Right hindlimb (tissue), 1 donor: ENCODE measurements at regions not wholly inside any gene's neighbourhood (a gene's known extent, or its start where the extent isn't known, plus 50 kb on each side); places are given as distances from the start of the nearest gene placed in this dataset.
"Not testable (repeated sequence)": the region's sequence is repeated elsewhere in the genome, so short reads cannot be mapped to it uniquely, and the experiment has no call there.

Experiments
- DNase-seq: peaks from one replicate; pipeline ENCODE4 v3.0.0-alpha.2; 2018

GRCh38 chr15:39414201-39414600 is 166.7 kb upstream of the THBS1 start:
- DNase-seq: no peak

- DNase-seq: no peak
Observed at GRCh38 chr15:39415634-39416033, 165.2 kb upstream of the THBS1 start.

- DNase-seq: no peak
Observed at GRCh38 chr15:39416258-39416657, 164.6 kb upstream of the THBS1 start.

- DNase-seq: no peak
Observed at GRCh38 chr15:39417366-39418134, 163.3 kb upstream of the THBS1 start.

- DNase-seq: no peak
Observed at GRCh38 chr15:39419651-39420050, 161.2 kb upstream of the THBS1 start.

GRCh38 chr15:39420123-39420852 is 160.6 kb upstream of the THBS1 start:
- DNase-seq: not testable (repeated sequence)

GRCh38 chr15:39420853-39421192 is 160.1 kb upstream of the THBS1 start:
- DNase-seq: not testable (repeated sequence)

GRCh38 chr15:39426552-39427532 is 154.0 kb upstream of the THBS1 start:
- DNase-seq: peak; percentile 52

GRCh38 chr15:39427705-39428104 is 153.2 kb upstream of the THBS1 start:
- no peak for DNase-seq

GRCh38 chr15:39429898-39430357 is 151.0 kb upstream of the THBS1 start:
- DNase-seq: no peak

- no peak for DNase-seq
Observed at GRCh38 chr15:39430389-39430788, 150.5 kb upstream of the THBS1 start.

- no peak for DNase-seq
Observed at GRCh38 chr15:39431376-39431775, 149.5 kb upstream of the THBS1 start.

GRCh38 chr15:39432026-39432425 is 148.9 kb upstream of the THBS1 start:
- no peak for DNase-seq

- no peak for DNase-seq
Observed at GRCh38 chr15:39432912-39433348, 147.9 kb upstream of the THBS1 start.

- no peak for DNase-seq
Observed at GRCh38 chr15:39433376-39433775, 147.5 kb upstream of the THBS1 start.

GRCh38 chr15:39434163-39434562 is 146.7 kb upstream of the THBS1 start:
- no peak for DNase-seq

- no peak for DNase-seq
Observed at GRCh38 chr15:39434751-39435238, 146.1 kb upstream of the THBS1 start.

- DNase-seq: no peak
Observed at GRCh38 chr15:39435244-39435643, 145.6 kb upstream of the THBS1 start.

- no peak for DNase-seq
Observed at GRCh38 chr15:39438260-39438659, 142.6 kb upstream of the THBS1 start.

- DNase-seq: no peak
Observed at GRCh38 chr15:39438799-39439592, 141.9 kb upstream of the THBS1 start.

GRCh38 chr15:39442898-39443297 is 138.0 kb upstream of the THBS1 start:
- DNase-seq: no peak

- no peak for DNase-seq
Observed at GRCh38 chr15:39443659-39444219, 137.1 kb upstream of the THBS1 start.
